ENCODE measurements at regions not wholly inside any gene's neighbourhood (a gene's known extent, or its start where the extent isn't known, plus 50 kb on each side); places are given as distances from the start of the nearest gene placed in this dataset.

- no peak overlapping the region for H3K4me2 ChIP-seq (ENCODE audit: insufficient read depth, low read length)
- H3K79me2 ChIP-seq (ENCODE audit: insufficient read depth, low read length), result no peaks in the 10 kb centered on the region
- H2AFZ ChIP-seq (ENCODE audit: low read depth, low read length), result no peak overlapping the region
- no peak overlapping the region for H3K27ac ChIP-seq (ENCODE audit: low read length)
- peaks cover 22% of the 10 kb centered on the region for H3K27me3 ChIP-seq (ENCODE audit: insufficient read depth, low read length, poor library complexity)
- 0 out of 2 replicates have a peak, but pooled peaks cover 8% of the 10 kb centered on the region for H3K4me1 ChIP-seq (ENCODE audit: insufficient read depth, low read length)
- no peak overlapping the region for H3K4me3 ChIP-seq (ENCODE audit: low read depth in 1 of 2, low read length in 2 of 2)
- H3K9me3 ChIP-seq (ENCODE audit: insufficient read depth, low read length, severe bottlenecking), result no peaks in the 10 kb centered on the region
- ATAC-seq (ENCODE audit: insufficient read depth, low read depth) (peak; percentile 78), DNase-seq (peak; percentile 38)
- no peaks in the 10 kb centered on the region for H4K20me1 ChIP-seq (ENCODE audit: insufficient read depth, low read length)
- no peak overlapping the region for H3K9ac ChIP-seq (ENCODE audit: low read depth, low read length)
- TF ChIP-seq, protein P1, sequence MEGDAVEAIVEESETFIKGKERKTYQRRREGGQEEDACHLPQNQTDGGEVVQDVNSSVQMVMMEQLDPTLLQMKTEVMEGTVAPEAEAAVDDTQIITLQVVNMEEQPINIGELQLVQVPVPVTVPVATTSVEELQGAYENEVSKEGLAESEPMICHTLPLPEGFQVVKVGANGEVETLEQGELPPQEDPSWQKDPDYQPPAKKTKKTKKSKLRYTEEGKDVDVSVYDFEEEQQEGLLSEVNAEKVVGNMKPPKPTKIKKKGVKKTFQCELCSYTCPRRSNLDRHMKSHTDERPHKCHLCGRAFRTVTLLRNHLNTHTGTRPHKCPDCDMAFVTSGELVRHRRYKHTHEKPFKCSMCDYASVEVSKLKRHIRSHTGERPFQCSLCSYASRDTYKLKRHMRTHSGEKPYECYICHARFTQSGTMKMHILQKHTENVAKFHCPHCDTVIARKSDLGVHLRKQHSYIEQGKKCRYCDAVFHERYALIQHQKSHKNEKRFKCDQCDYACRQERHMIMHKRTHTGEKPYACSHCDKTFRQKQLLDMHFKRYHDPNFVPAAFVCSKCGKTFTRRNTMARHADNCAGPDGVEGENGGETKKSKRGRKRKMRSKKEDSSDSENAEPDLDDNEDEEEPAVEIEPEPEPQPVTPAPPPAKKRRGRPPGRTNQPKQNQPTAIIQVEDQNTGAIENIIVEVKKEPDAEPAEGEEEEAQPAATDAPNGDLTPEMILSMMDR (IDR thresholded peaks at IDR 0.05; ENCODE audit: borderline replicate concordance, extremely low read depth, low read length, poor library complexity, severe bottlenecking), result no peak
- TF ChIP-seq EZH2 (IDR thresholded peaks at IDR 0.05; ENCODE audit: borderline replicate concordance, low read depth, low read length, severe bottlenecking), result no peak
- H3K36me3 ChIP-seq (ENCODE audit: insufficient read depth, low read length), result no peaks in the 10 kb centered on the region
Measured at GRCh38 chr1:34684266-34684665, 70.6 kb upstream of the GJB5 start.

DNA sequence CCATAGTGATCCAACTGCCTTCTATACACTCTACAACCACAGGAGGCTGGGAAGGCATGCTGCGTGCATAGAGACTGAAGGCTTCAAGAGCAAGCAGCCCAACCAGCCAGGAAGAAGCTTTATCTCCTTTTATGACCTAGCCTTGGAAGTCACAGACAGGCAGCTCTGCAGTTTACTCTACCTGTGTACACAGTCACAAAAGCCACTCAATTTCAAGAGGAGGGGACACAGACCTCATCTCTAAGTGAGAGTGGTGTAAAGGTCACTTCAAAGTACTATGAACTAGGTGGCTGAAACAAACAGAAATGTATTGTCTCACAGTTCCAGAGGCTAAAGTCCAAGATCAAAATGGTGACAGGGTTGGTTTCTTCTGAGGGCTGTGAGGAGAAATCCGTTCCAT is 69.6 kb upstream of the GJB5 start:
- peaks cover 24% of the 10 kb centered on the region for H3K27me3 ChIP-seq (ENCODE audit: insufficient read depth, low read length, poor library complexity)
- no peaks in the 10 kb centered on the region for H3K9me3 ChIP-seq (ENCODE audit: insufficient read depth, low read length, severe bottlenecking)
- 0 out of 2 replicates have a peak, but pooled peaks cover 8% of the 10 kb centered on the region for H3K4me1 ChIP-seq (ENCODE audit: insufficient read depth, low read length)
- TF ChIP-seq, protein P1 (IDR thresholded peaks at IDR 0.05; ENCODE audit: borderline replicate concordance, extremely low read depth, low read length, poor library complexity, severe bottlenecking), result no peak
- TF ChIP-seq EZH2 (IDR thresholded peaks at IDR 0.05; ENCODE audit: borderline replicate concordance, low read depth, low read length, severe bottlenecking), result no peak
- no peak overlapping the region for H3K9ac ChIP-seq (ENCODE audit: low read depth, low read length)
- no peak for DNase-seq
- H2AFZ ChIP-seq (ENCODE audit: low read depth, low read length), result no peak overlapping the region
- no peak overlapping the region for H3K4me2 ChIP-seq (ENCODE audit: insufficient read depth, low read length)
- H3K4me3 ChIP-seq (ENCODE audit: low read depth in 1 of 2, low read length in 2 of 2), result no peak overlapping the region
- no peak overlapping the region for H3K27ac ChIP-seq (ENCODE audit: low read length)
- no peaks in the 10 kb centered on the region for H3K36me3 ChIP-seq (ENCODE audit: insufficient read depth, low read length)
- ATAC-seq (ENCODE audit: insufficient read depth, low read depth), result no peak
- no peaks in the 10 kb centered on the region for H3K79me2 ChIP-seq (ENCODE audit: insufficient read depth, low read length)
- no peaks in the 10 kb centered on the region for H4K20me1 ChIP-seq (ENCODE audit: insufficient read depth, low read length)

GRCh38 chr1:34686531-34686930 is 68.3 kb upstream of the GJB5 start:
- Histone ChIP-seq H3K36me3 (ENCODE audit: insufficient read depth, low read length) (no peaks in the 10 kb centered on the region), H4K20me1 (ENCODE audit: insufficient read depth, low read length) (no peaks in the 10 kb centered on the region), H3K4me1 (ENCODE audit: insufficient read depth, low read length) (0 out of 2 replicates have a peak, but pooled peaks cover 8% of the 10 kb centered on the region), H3K4me3 (ENCODE audit: low read depth in 1 of 2, low read length in 2 of 2) (no peak overlapping the region), H2AFZ (ENCODE audit: low read depth, low read length) (no peak overlapping the region), H3K27ac (ENCODE audit: low read length) (no peak overlapping the region), H3K4me2 (ENCODE audit: insufficient read depth, low read length) (no peak overlapping the region), H3K9ac (ENCODE audit: low read depth, low read length) (no peak overlapping the region), H3K79me2 (ENCODE audit: insufficient read depth, low read length) (no peaks in the 10 kb centered on the region), H3K9me3 (ENCODE audit: insufficient read depth, low read length, severe bottlenecking) (no peaks in the 10 kb centered on the region), H3K27me3 (ENCODE audit: insufficient read depth, low read length, poor library complexity) (peaks cover 24% of the 10 kb centered on the region)
- no peak for DNase-seq
- ATAC-seq (ENCODE audit: insufficient read depth, low read depth), result no peak
- TF ChIP-seq EZH2 (IDR thresholded peaks at IDR 0.05; ENCODE audit: borderline replicate concordance, low read depth, low read length, severe bottlenecking), result no peak
- TF ChIP-seq, protein P1 (IDR thresholded peaks at IDR 0.05; ENCODE audit: borderline replicate concordance, extremely low read depth, low read length, poor library complexity, severe bottlenecking), result no peak

Data from DND-41 (cell line).